T47D (cell line): ENCODE measurements at regions not wholly inside any gene's neighbourhood (a gene's known extent, or its start where the extent isn't known, plus 50 kb on each side); places are given as distances from the start of the nearest gene placed in this dataset.

Experiments used
- DNase-seq, 2 experiments: peaks; one replicate each; pipeline versions ENCODE4 v3.0.0 to v3.0.0-alpha.2; 2011 to 2012; ENCODE audit warnings: low read depth in 1 of 2, low spot score in 1 of 2
- JUND ChIP-seq: IDR thresholded peaks from 2 replicates; pipeline ENCODE4 v1.6.1; 2012; ENCODE audit warnings: low read depth
- in situ Hi-C: cut with HindIII; loops from 2 replicates; pipeline ENCODE4 v1.10.0; 2016; ENCODE audit warnings: low sequenced_read_pairs, low pct_unique_long_range_greater_than_20kb

GRCh38 chr21:45592208-45592619 is 50.0 kb upstream of the SLC19A1 start:
- peak in 1 of 2 experiments; percentile 57 for DNase-seq
- in situ Hi-C loops = no loop called here
- no peak for TF ChIP-seq JUND

GRCh38 chr21:45592626-45593134 is 50.4 kb upstream of the SLC19A1 start:
- TF ChIP-seq JUND = no peak

GRCh38 chr21:45593162-45594022 is 50.1 kb upstream of the PCBP3 start:
- DNase-seq = no peak
- no peak for TF ChIP-seq JUND
- in situ Hi-C loops = no loop called here

More at GRCh38 chr21:45592626-45593134, 50.4 kb upstream of the SLC19A1 start:
- in situ Hi-C loops = no loop called here
- no peak for DNase-seq
